Gastrocnemius medialis (tissue), 4 donors: ENCODE measurements at regions not wholly inside any gene's neighbourhood (a gene's known extent, or its start where the extent isn't known, plus 50 kb on each side); places are given as distances from the start of the nearest gene placed in this dataset.

Experiments
- ATAC-seq, 2 donors: fragments of 150-250 bp; one replicate each; pipeline ENCODE4 v1.9.1; 2016
- DNase-seq, 2 donors: peaks; one replicate each; pipeline ENCODE4 v3.0.0-alpha.2; 2019
- H3K27ac ChIP-seq, 4 donors: fragments of 200-600 bp; sonication (generic); 1 replicate in 1 of 4; 2 replicates in 3 of 4; pipeline ENCODE4 v1.5.1; 2016 to 2018; ENCODE audit warnings: mild to moderate bottlenecking in 2 of 4, moderate library complexity in 1 of 4
- H3K27me3 ChIP-seq, 3 donors: fragments of 200-600 bp; sonication (generic) in 2 of 3; 1 replicate in 1 of 3; 2 replicates in 2 of 3; pipeline versions ENCODE4 v1.5.1 to v1.6.0; 2016 to 2019; ENCODE audit warnings: mild to moderate bottlenecking in 1 of 3, moderate library complexity in 1 of 3
- H3K36me3 ChIP-seq, 2 donors: fragments of 200-600 bp; sonication (generic) in 1 of 2; one replicate each; pipeline ENCODE4 v1.5.1; 2017 to 2018
- H3K4me1 ChIP-seq, 2 donors: fragments of 200-600 bp; sonication (generic) in 1 of 2; one replicate each; pipeline ENCODE4 v1.5.1; 2016 to 2017; ENCODE audit warnings: mild to moderate bottlenecking in 2 of 2
- H3K4me3 ChIP-seq, 4 donors: fragments of 200-600 bp; sonication (generic) in 3 of 4; 1 replicate in 1 of 4; 2 replicates in 3 of 4; pipeline ENCODE4 v1.5.1; 2016 to 2019; ENCODE audit warnings: mild to moderate bottlenecking in 2 of 4
- H3K9me3 ChIP-seq, 3 donors: fragments of 200-600 bp; sonication (generic) in 2 of 3; 1 replicate in 1 of 3; 2 replicates in 2 of 3; pipeline ENCODE4 v1.5.1; 2016 to 2019
- CTCF ChIP-seq, 5 experiments: fragments of 450-650 bp in 3 of 5; fragments of 200-600 bp in 2 of 5; sonication (generic) in 2 of 5; IDR thresholded peaks in 4 of 5; conservative IDR thresholded peaks in 1 of 5; 1 replicate in 4 of 5; 2 replicates in 1 of 5; pipeline ENCODE4 v1.5.1; 2016 to 2019; ENCODE audit warnings: antibody characterized with exemption in 5 of 5, mild to moderate bottlenecking in 3 of 5, moderate library complexity in 3 of 5
- POLR2A ChIP-seq, 2 donors: fragments of 450-650 bp; IDR thresholded peaks; one replicate each; pipeline ENCODE4 v1.6.1; 2017; ENCODE audit warnings: antibody characterized with exemption in 2 of 2, mild to moderate bottlenecking in 2 of 2, moderate library complexity in 2 of 2
- in situ Hi-C, 4 donors: fragments of 200-750 bp; cut with MboI; loops; one replicate each; pipeline versions ENCODE4 v1.15.0 to v1.8.0; 2017; ENCODE audit warnings: low sequenced_read_pairs in 4 of 4
- intact Hi-C: fragments of 100-400 bp; cut with DNase I; formaldehyde crosslinking; loops from one replicate; pipeline ENCODE4 v1.15.1; 2023; ENCODE audit warnings: low total_unique reads

GRCh38 chr10:83140811-83141210, 998.5 kb upstream of the GHITM start:
- H3K4me1 ChIP-seq = no peaks in the 10 kb centered on the region
- no peaks in the 10 kb centered on the region for H3K27me3 ChIP-seq
- no peak for TF ChIP-seq CTCF (IDR thresholded peaks at IDR 0.05 in 4 of 5, conservative IDR thresholded peaks at IDR 0.05 in 1 of 5)
- no peak for TF ChIP-seq POLR2A (IDR thresholded peaks at IDR 0.05)
- no peak overlapping the region for H3K4me3 ChIP-seq
- no peaks in the 10 kb centered on the region for H3K36me3 ChIP-seq
- no peak for ATAC-seq
- in situ Hi-C loops = no loop called here
- no peak for DNase-seq
- no peaks in the 10 kb centered on the region for H3K9me3 ChIP-seq
- intact Hi-C loops = no loop called here
- H3K27ac ChIP-seq = no peak overlapping the region

GRCh38 chr10:83142074-83142563, 997.2 kb upstream of the GHITM start:
- no peaks in the 10 kb centered on the region for H3K9me3 ChIP-seq
- intact Hi-C loops (no loop called here), in situ Hi-C loops (no loop called here)
- no peaks in the 10 kb centered on the region for H3K4me1 ChIP-seq
- H3K36me3 ChIP-seq = no peaks in the 10 kb centered on the region
- no peak overlapping the region for H3K4me3 ChIP-seq
- H3K27ac ChIP-seq = no peak overlapping the region
- TF ChIP-seq POLR2A (IDR thresholded peaks at IDR 0.05) = no peak
- no peak for TF ChIP-seq CTCF (IDR thresholded peaks at IDR 0.05 in 4 of 5, conservative IDR thresholded peaks at IDR 0.05 in 1 of 5)
- no peaks in the 10 kb centered on the region for H3K27me3 ChIP-seq
- no peak for ATAC-seq
- no peak for DNase-seq

GRCh38 chr10:83144461-83144860, 994.8 kb upstream of the GHITM start:
- Histone ChIP-seq H3K27ac (no peak overlapping the region), H3K4me3 (no peak overlapping the region), H3K9me3 (no peaks in the 10 kb centered on the region), H3K4me1 (no peaks in the 10 kb centered on the region), H3K27me3 (no peaks in the 10 kb centered on the region), H3K36me3 (no peaks in the 10 kb centered on the region)
- in situ Hi-C loops = no loop called here
- DNase-seq (no peak), ATAC-seq (no peak)
- intact Hi-C loops = no loop called here
- TF ChIP-seq CTCF (IDR thresholded peaks at IDR 0.05 in 4 of 5, conservative IDR thresholded peaks at IDR 0.05 in 1 of 5) = no peak
- no peak for TF ChIP-seq POLR2A (IDR thresholded peaks at IDR 0.05)

GRCh38 chr10:83153714-83154113, 985.6 kb upstream of the GHITM start:
- no peaks in the 10 kb centered on the region for H3K27me3 ChIP-seq
- no peak for TF ChIP-seq CTCF (IDR thresholded peaks at IDR 0.05 in 4 of 5, conservative IDR thresholded peaks at IDR 0.05 in 1 of 5)
- no peak for TF ChIP-seq POLR2A (IDR thresholded peaks at IDR 0.05)
- no peak overlapping the region for H3K4me3 ChIP-seq
- intact Hi-C loops (no loop called here), in situ Hi-C loops (no loop called here)
- H3K4me1 ChIP-seq = no peaks in the 10 kb centered on the region
- H3K9me3 ChIP-seq = no peaks in the 10 kb centered on the region
- no peak for DNase-seq
- no peak overlapping the region for H3K27ac ChIP-seq
- no peaks in the 10 kb centered on the region for H3K36me3 ChIP-seq
- ATAC-seq = no peak

- no peaks in the 10 kb centered on the region for H3K27me3 ChIP-seq
- no peaks in the 10 kb centered on the region for H3K4me1 ChIP-seq
- no peaks in the 10 kb centered on the region for H3K36me3 ChIP-seq
- H3K9me3 ChIP-seq = no peaks in the 10 kb centered on the region
- TF ChIP-seq CTCF (IDR thresholded peaks at IDR 0.05 in 4 of 5, conservative IDR thresholded peaks at IDR 0.05 in 1 of 5) = no peak
- no peak for TF ChIP-seq POLR2A (IDR thresholded peaks at IDR 0.05)
- DNase-seq (no peak), ATAC-seq (no peak)
- no peak overlapping the region for H3K27ac ChIP-seq
- H3K4me3 ChIP-seq = no peak overlapping the region
- in situ Hi-C loops = no loop called here
- intact Hi-C loops = no loop called here
Observed at GRCh38 chr10:83164156-83164555, 975.2 kb upstream of the GHITM start.
